Activated CD4-positive, alpha-beta memory T cell treated with anti-CD3 and anti-CD28 coated beads, Interleukin-2, amount 10 ng/mL, durations not matched to agents 7 days and 5 days (primary cell): ENCODE measurements at regions not wholly inside any gene's neighbourhood (a gene's known extent, or its start where the extent isn't known, plus 50 kb on each side); places are given as distances from the start of the nearest gene placed in this dataset.
"Not testable (repeated sequence)": the region's sequence is repeated elsewhere in the genome, so short reads cannot be mapped to it uniquely, and the experiment has no call there.

Experiments used
- CTCF ChIA-PET: fragments of 350-600 bp; sonication (Branson Sonifier 250); formaldehyde crosslinking; loops from one replicate; lab custom pipeline; 2021; ENCODE audit warnings: antibody characterized with exemption, inconsistent platforms; lab: Charles Lee
- POLR2A ChIA-PET: fragments of 350-600 bp; sonication (Branson Sonifier 250); formaldehyde crosslinking; loops from one replicate; lab custom pipeline; 2021; ENCODE audit warnings: antibody characterized with exemption; lab: Charles Lee
- DNase-seq: peaks from one replicate; pipeline ENCODE4 v3.0.0-alpha.2; 2020
- H3K27ac Mint-ChIP-seq: one replicate; pipeline ENCODE4 v1.8.0; 2021; ENCODE audit warnings: mild to moderate bottlenecking, mixed read lengths
- H3K27me3 Mint-ChIP-seq: one replicate; pipeline ENCODE4 v1.8.0; 2021; ENCODE audit warnings: mixed read lengths
- H3K36me3 Mint-ChIP-seq: one replicate; pipeline ENCODE4 v1.8.0; 2021; ENCODE audit warnings: low read depth, mixed read lengths
- H3K4me1 Mint-ChIP-seq: one replicate; pipeline ENCODE4 v1.8.0; 2021; ENCODE audit warnings: mixed read lengths
- H3K4me3 Mint-ChIP-seq: one replicate; pipeline ENCODE4 v1.8.0; 2021; ENCODE audit warnings: mild to moderate bottlenecking, mixed read lengths
- H3K9me3 Mint-ChIP-seq: one replicate; pipeline ENCODE4 v1.8.0; 2021; ENCODE audit warnings: mixed read lengths

- H3K27ac Mint-ChIP-seq, result not testable (repeated sequence)
These were observed 78.4 kb upstream of the METTL9 start for GRCh38 chr16:21521048-21521389.

GRCh38 chr16:21521390-21522143 lies 77.8 kb upstream of the METTL9 start:
- H3K36me3 Mint-ChIP-seq, result peaks cover 18% of the 10 kb centered on the region
- H3K4me3 Mint-ChIP-seq, H3K9me3 Mint-ChIP-seq, POLR2A ChIA-PET, DNase-seq, CTCF ChIA-PET, H3K27me3 Mint-ChIP-seq, H3K4me1 Mint-ChIP-seq, H3K27ac Mint-ChIP-seq: not testable (repeated sequence)

More at GRCh38 chr16:21521048-21521389, 78.4 kb upstream of the METTL9 start:
- H3K27me3 Mint-ChIP-seq, H3K9me3 Mint-ChIP-seq, DNase-seq, CTCF ChIA-PET, H3K4me1 Mint-ChIP-seq: not testable (repeated sequence)
- peak overlapping the region; percentile 24 for H3K4me3 Mint-ChIP-seq
- POLR2A ChIA-PET, result interaction anchor here (0.7 to 1.4 kb wide), 2 partner anchors 14 to 125 kb away, joined by 3 to 6 read pairs; no protein-coding TSS in a partner anchor
- H3K36me3 Mint-ChIP-seq, result peaks cover 20% of the 10 kb centered on the region

DNA sequence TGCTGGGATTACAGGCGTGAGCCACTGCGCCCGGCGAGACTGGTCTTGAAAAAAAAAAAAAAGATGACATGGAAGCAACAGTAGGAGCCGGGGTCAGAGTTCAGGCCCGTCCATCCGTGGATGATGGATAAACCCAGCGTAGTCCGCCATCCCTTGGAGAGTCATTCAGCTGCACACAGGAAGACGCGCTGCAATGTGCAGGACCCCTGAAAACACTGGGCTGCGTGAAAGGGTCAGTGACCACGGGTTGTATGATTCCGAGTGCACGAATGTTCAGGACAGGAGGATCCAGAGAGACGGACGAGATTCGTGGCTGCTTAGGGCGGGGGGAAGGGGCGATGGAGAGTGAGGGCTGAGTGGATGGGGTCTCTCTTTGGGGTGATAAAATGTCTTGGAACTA lies 76.5 kb upstream of the METTL9 start:
- H3K27ac Mint-ChIP-seq, DNase-seq, POLR2A ChIA-PET, H3K27me3 Mint-ChIP-seq, H3K9me3 Mint-ChIP-seq, H3K4me3 Mint-ChIP-seq, H3K4me1 Mint-ChIP-seq: not testable (repeated sequence)
- peaks cover 17% of the 10 kb centered on the region for H3K36me3 Mint-ChIP-seq
- CTCF ChIA-PET, result interaction anchor here (0.7 kb wide), 1 partner anchor 650 kb away, joined by 3 read pairs; no protein-coding TSS in a partner anchor

- Mint-ChIP-seq H3K27me3 (peaks cover 2% of the 10 kb centered on the region), H3K36me3 (peaks cover 10% of the 10 kb centered on the region), H3K4me3 (no peak overlapping the region), H3K9me3 (no peaks in the 10 kb centered on the region), H3K27ac (no peak overlapping the region), H3K4me1 (no peaks in the 10 kb centered on the region)
- ChIA-PET POLR2A (no interaction called here), CTCF (interaction anchor here (0.7 kb wide), 1 partner anchor 650 kb away, joined by 3 read pairs; no protein-coding TSS in a partner anchor)
- DNase-seq, result no peak
These were observed 75.8 kb upstream of the METTL9 start for GRCh38 chr16:21523411-21524067.

DNA sequence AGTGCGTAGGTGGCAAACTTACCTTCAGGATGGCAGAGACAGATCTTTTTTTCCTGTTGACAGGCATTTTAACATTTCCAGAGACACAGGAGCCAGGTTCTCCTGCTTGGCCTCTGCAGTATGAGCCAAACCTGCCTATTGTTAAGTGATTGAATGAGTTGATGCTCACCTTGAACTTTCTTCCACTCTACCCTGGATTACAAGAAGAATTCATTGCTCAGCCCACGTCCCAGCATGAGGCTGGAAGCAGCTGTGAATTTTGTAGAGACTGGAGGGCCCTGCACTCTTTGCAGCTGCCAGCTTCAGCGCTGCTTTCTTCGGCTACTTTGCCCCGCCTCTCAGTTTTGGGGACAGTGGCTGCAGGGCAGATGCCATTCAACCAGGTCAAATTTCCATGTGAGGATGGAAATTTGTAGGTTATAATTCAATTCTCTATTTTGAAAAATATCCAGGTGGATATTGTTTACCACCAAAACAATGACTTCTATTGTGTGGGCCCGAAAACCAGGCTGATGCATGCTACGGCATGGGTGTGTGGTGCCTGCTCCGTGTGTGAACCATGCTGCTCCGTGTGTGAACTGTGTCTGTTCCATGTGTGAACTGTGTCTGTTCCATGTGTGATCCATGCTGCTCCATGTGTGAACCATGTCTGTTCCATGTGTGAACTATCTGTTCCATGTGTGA lies 75.2 kb upstream of the METTL9 start:
- Mint-ChIP-seq H3K9me3 (no peaks in the 10 kb centered on the region), H3K4me1 (no peaks in the 10 kb centered on the region), H3K4me3 (no peak overlapping the region), H3K27ac (no peak overlapping the region), H3K27me3 (peaks cover 2% of the 10 kb centered on the region), H3K36me3 (peaks cover 4% of the 10 kb centered on the region)
- no peak for DNase-seq
- ChIA-PET POLR2A (no interaction called here), CTCF (no interaction called here)

GRCh38 chr16:21524752-21525028 lies 74.7 kb upstream of the METTL9 start:
- DNase-seq, POLR2A ChIA-PET, H3K9me3 Mint-ChIP-seq, H3K27ac Mint-ChIP-seq, H3K4me3 Mint-ChIP-seq, H3K4me1 Mint-ChIP-seq, H3K27me3 Mint-ChIP-seq, CTCF ChIA-PET, H3K36me3 Mint-ChIP-seq: not testable (repeated sequence)

- not testable (repeated sequence) for H3K27ac Mint-ChIP-seq, H3K4me3 Mint-ChIP-seq, H3K9me3 Mint-ChIP-seq, DNase-seq, H3K36me3 Mint-ChIP-seq, H3K27me3 Mint-ChIP-seq, H3K4me1 Mint-ChIP-seq
- POLR2A ChIA-PET, result interaction anchor here (1.6 kb wide), 1 partner anchor 16 kb away, joined by 4 read pairs; no protein-coding TSS in a partner anchor
- CTCF ChIA-PET, result interaction anchor here (0.6 kb wide), 1 partner anchor 116 kb away, joined by 3 read pairs; no protein-coding TSS in a partner anchor
These were observed 74.1 kb upstream of the METTL9 start for GRCh38 chr16:21525029-21525895.

GRCh38 chr16:21525956-21526922 lies 73.1 kb upstream of the METTL9 start:
- H3K4me3 Mint-ChIP-seq, H3K27ac Mint-ChIP-seq, H3K27me3 Mint-ChIP-seq, H3K4me1 Mint-ChIP-seq, DNase-seq, H3K36me3 Mint-ChIP-seq, H3K9me3 Mint-ChIP-seq: not testable (repeated sequence)
- POLR2A ChIA-PET, result interaction anchor here (1.6 kb wide), 1 partner anchor 17 kb away, joined by 4 read pairs; no protein-coding TSS in a partner anchor
- CTCF ChIA-PET, result interaction anchor here (0.6 kb wide), 1 partner anchor 115 kb away, joined by 3 read pairs; no protein-coding TSS in a partner anchor

DNA sequence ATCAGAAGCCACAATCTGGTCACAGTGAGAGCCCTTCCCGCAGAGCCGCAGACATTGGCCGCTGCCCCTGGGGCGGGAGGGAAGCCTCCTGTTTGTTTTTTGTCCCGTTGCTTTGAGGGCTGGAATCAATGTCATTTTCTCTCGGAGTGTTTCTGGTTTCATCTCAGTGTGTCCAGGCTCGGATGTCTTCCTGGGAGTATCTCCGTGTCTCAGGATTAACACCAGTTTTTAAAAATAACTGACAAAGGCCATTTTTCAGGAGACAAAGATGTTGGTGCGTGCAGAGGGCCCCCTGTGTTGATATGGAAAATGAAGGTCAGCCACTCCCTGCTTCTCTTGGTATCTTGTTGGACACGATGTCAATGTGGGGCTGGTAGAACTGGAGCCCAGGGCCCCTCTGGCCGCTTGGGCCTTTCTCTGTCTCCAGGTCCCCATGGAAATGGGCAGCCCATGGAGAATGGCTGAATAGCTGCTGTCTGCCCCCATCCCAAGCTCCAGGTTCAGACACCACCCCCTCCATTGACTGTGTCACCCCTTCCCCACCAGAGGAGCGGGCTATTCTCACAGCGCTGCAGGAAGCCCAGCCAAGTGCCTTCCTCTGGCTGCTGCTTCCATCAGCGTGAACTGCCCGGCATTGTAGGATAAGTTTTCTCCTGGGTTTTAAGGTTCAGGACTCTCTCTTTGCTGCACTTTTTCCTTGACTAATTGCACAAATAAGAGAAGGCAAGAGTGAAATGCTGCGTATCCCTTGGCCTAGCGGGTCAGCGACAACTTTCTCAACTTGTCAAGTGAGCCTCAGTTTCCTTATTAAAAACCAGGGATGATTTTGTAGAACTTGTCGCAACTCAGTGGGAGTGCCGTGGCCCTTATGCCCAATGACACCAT lies 72.2 kb upstream of the METTL9 start:
- no peaks in the 10 kb centered on the region for H3K9me3 Mint-ChIP-seq

GRCh38 chr16:21529060-21529658 lies 70.2 kb upstream of the METTL9 start:
- H3K4me3 Mint-ChIP-seq, H3K36me3 Mint-ChIP-seq, H3K27me3 Mint-ChIP-seq, DNase-seq, CTCF ChIA-PET, H3K4me1 Mint-ChIP-seq, POLR2A ChIA-PET, H3K9me3 Mint-ChIP-seq, H3K27ac Mint-ChIP-seq: not testable (repeated sequence)

More for the DNA sequence above, 72.2 kb upstream of the METTL9 start:
- Mint-ChIP-seq H3K4me3 (no peak overlapping the region), H3K4me1 (no peaks in the 10 kb centered on the region), H3K27ac (no peak overlapping the region), H3K36me3 (no peaks in the 10 kb centered on the region), H3K27me3 (peaks cover 6% of the 10 kb centered on the region)
- POLR2A ChIA-PET, result no interaction called here
- CTCF ChIA-PET, result no interaction called here
- DNase-seq, result no peak
